ENCODE measurements at regions not wholly inside any gene's neighbourhood (a gene's known extent, or its start where the extent isn't known, plus 50 kb on each side); places are given as distances from the start of the nearest gene placed in this dataset.
A peak's percentile ranks its signal among the peaks of the same experiment; 100 is the strongest.

DNA sequence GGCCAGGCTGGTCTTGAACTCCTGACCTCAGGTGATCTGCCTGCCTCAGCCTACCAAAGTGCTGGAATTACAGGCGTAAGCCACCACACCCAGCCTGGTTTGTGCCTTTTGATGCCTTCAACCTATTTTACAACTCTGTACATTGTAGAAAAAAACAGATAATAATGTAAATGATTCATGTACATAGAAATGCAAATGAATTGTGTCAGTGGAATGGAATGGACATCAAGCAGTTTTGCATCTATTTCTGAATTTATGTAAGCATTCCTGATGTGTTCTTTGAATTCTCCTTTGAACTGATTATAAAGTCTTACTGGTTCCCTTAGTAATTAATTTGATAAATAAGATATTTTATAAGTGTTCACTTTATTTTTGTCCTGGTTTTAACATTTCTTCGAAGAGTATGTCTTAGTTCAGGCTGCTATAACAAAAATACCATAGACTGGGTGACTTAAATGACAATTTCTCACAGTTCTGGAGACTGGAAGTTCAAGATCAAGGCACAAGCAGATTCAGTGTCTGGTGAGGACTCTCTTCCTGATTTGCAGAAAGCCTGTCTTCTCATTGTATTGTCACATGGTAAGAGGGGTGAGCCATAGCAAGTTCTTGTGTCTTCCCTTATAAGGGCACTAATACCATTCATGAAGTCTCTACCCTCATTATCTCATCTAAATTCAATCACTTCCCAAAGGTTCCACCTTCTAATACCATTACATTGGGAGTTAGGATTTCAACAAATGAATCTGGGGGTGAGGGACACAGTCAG lies 162.2 kb upstream of the S100G start:
- Histone ChIP-seq H3K4me3 (no peak overlapping the region), H4K20me1 (no peaks in the 10 kb centered on the region), H3K36me3 (no peaks in the 10 kb centered on the region), H3K9ac (no peak overlapping the region), H3K4me2 (peak overlapping the region in 5 of 11 experiments; percentile 8 to 49 (median 31); a peak in 7 of 22 replicates), H3K9me3 (replicated peaks in 1 of 11) (peaks cover 0 to 8% (median 0%) of the 10 kb centered on the region in 11 experiments; a peak in 3 of 22 replicates), H3K4me1 (peaks cover 0 to 44% (median 6%) of the 10 kb centered on the region in 10 experiments; a peak in 10 of 20 replicates), H3K27me3 (peaks cover 44 to 99% (median 93%) of the 10 kb centered on the region in 11 experiments), H3K27ac (no peak overlapping the region)
- no peak for TF ChIP-seq Cebpa-rat (IDR thresholded peaks at IDR 0.05)

- Histone ChIP-seq H3K9me3 (replicated peaks in 1 of 11) (peaks cover 0 to 8% (median 0%) of the 10 kb centered on the region in 11 experiments; a peak in 3 of 22 replicates), H3K4me3 (no peak overlapping the region)
Observed at GRCh38 chrX:16488959-16489358, 161.0 kb upstream of the S100G start.

DNA sequence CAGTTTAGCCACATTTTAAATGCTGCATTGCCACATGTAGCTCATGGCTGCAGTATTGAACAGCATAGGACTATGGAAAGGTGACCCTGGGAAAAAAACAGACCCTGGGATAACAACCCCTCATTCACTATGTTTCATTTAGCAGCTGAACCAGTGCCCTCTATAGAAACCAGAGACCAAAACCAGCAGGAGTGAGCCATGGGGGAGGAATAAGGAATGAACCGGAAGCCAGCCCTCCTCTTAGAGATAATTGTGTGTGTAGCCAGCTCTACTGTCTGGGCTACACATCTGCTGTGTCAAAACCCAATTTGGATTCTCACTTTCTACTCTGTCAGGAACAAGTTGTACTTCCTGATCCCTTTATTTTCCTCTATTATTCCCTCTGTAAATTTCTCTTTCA lies 158.5 kb upstream of the S100G start:
- Histone ChIP-seq H3K27ac (no peak overlapping the region), H3K4me2 (no peak overlapping the region), H3K9me3 (replicated peaks in 1 of 11) (peaks cover 0 to 4% (median 0%) of the 10 kb centered on the region in 11 experiments; a peak in 2 of 22 replicates), H3K4me1 (peaks cover 0 to 16% (median 3%) of the 10 kb centered on the region in 10 experiments; a peak in 9 of 20 replicates), H3K36me3 (no peaks in the 10 kb centered on the region), H3K4me3 (no peak overlapping the region), H4K20me1 (no peaks in the 10 kb centered on the region), H3K27me3 (peaks cover 69 to 99% (median 95%) of the 10 kb centered on the region in 11 experiments), H3K9ac (no peak overlapping the region)
- no peak for TF ChIP-seq Cebpa-rat (IDR thresholded peaks at IDR 0.05)

More at GRCh38 chrX:16488959-16489358, 161.0 kb upstream of the S100G start:
- Histone ChIP-seq H3K9ac (no peak overlapping the region), H3K36me3 (no peaks in the 10 kb centered on the region), H3K27ac (no peak overlapping the region), H3K4me2 (no peak overlapping the region), H4K20me1 (no peaks in the 10 kb centered on the region), H3K4me1 (peaks cover 0 to 33% (median 4%) of the 10 kb centered on the region in 10 experiments; a peak in 10 of 20 replicates), H3K27me3 (peaks cover 44 to 99% (median 94%) of the 10 kb centered on the region in 11 experiments)
- no peak for TF ChIP-seq Cebpa-rat (IDR thresholded peaks at IDR 0.05)

DNA sequence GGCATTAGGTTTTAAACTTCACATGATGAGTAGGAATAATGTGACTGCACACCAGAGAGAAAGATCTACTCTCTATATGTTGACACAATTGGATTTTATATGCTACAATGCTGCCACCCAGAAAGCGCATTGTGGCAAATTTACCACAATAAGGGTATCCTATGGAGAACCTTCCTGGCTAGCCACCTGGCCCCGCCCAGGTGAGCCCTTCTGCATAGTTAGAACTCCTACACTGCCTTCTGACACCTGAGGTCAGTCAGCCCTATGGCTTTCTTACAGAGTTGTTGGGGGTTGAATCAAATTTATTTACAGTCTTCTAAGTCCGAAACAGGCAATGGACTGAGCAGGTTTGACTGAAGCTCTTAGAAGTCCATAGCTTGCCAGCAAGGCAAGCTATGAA lies 153.8 kb upstream of the S100G start:
- Histone ChIP-seq H3K4me1 (no peaks in the 10 kb centered on the region), H3K9ac (no peak overlapping the region), H4K20me1 (no peaks in the 10 kb centered on the region), H3K27ac (no peak overlapping the region), H3K27me3 (peaks cover 36 to 59% (median 56%) of the 10 kb centered on the region in 11 experiments), H3K9me3 (replicated peaks in 1 of 11) (peaks cover 0 to 4% (median 0%) of the 10 kb centered on the region in 11 experiments; a peak in 1 of 22 replicates), H3K4me2 (no peak overlapping the region), H3K36me3 (no peaks in the 10 kb centered on the region), H3K4me3 (no peak overlapping the region)
- no peak for TF ChIP-seq Cebpa-rat (IDR thresholded peaks at IDR 0.05)

GRCh38 chrX:16511796-16512776 lies 137.9 kb upstream of the S100G start:
- Histone ChIP-seq H3K9me3 (replicated peaks in 1 of 11) (peaks cover 0 to 12% (median 0%) of the 10 kb centered on the region in 11 experiments; a peak in 2 of 22 replicates), H3K4me1 (no peaks in the 10 kb centered on the region), H3K36me3 (no peaks in the 10 kb centered on the region), H3K27ac (no peak overlapping the region), H3K4me3 (no peak overlapping the region), H3K9ac (no peak overlapping the region), H4K20me1 (no peaks in the 10 kb centered on the region), H3K27me3 (peaks cover 80 to 98% (median 95%) of the 10 kb centered on the region in 11 experiments), H3K4me2 (no peak overlapping the region)
- TF ChIP-seq Cebpa-rat (IDR thresholded peaks at IDR 0.05): no peak

GRCh38 chrX:16516232-16516876 lies 133.6 kb upstream of the S100G start:
- Histone ChIP-seq H3K9me3 (replicated peaks in 1 of 11) (peaks cover 0 to 38% (median 2%) of the 10 kb centered on the region in 11 experiments; a peak in 4 of 22 replicates), H4K20me1 (no peaks in the 10 kb centered on the region), H3K4me3 (no peak overlapping the region), H3K27me3 (peaks cover 67 to 100% (median 97%) of the 10 kb centered on the region in 11 experiments), H3K4me2 (peak overlapping the region in 1 of 11 experiments; percentile 3; a peak in 1 of 22 replicates), H3K9ac (no peak overlapping the region), H3K36me3 (no peaks in the 10 kb centered on the region), H3K27ac (no peak overlapping the region), H3K4me1 (no peaks in the 10 kb centered on the region)
- no peak for TF ChIP-seq Cebpa-rat (IDR thresholded peaks at IDR 0.05)

DNA sequence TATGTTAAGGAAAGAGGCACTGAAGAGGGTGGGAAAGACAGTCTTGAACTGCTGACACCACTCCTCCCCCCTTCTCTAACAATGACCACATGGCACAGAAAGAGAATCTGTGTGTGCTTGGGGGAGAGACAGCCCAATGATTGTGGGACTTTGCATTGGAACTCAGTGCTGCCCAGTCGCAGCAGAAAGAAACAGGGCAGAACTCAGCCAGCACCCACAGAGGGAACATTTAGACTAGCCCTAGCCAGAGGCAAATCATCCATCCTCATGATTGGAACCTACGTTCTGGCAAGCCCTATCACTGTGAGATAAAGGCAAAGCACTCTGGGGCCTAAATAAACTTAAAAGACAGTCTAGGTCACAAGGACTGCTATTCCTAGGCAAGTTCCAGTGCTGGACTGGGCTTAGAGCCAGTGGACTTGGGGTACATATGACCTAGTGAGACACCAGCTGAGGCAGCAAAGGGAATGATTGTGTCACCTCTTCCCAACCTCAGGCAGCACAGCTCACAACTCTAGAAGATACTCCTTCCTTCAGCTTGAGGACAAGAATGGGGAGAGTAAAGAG lies 132.8 kb upstream of the S100G start:
- no peak overlapping the region for H3K27ac ChIP-seq
- no peak overlapping the region for H3K4me3 ChIP-seq
- peaks cover 0 to 38% (median 3%) of the 10 kb centered on the region in 11 experiments; a peak in 4 of 22 replicates for H3K9me3 ChIP-seq (replicated peaks in 1 of 11)
- H3K36me3 ChIP-seq: no peaks in the 10 kb centered on the region
- H3K27me3 ChIP-seq: peaks cover 65 to 100% (median 97%) of the 10 kb centered on the region in 11 experiments
- H4K20me1 ChIP-seq: no peaks in the 10 kb centered on the region
- H3K4me1 ChIP-seq: no peaks in the 10 kb centered on the region
- H3K9ac ChIP-seq: no peak overlapping the region
- H3K4me2 ChIP-seq: no peak overlapping the region
- no peak for TF ChIP-seq Cebpa-rat (IDR thresholded peaks at IDR 0.05)

- Histone ChIP-seq H4K20me1 (no peaks in the 10 kb centered on the region), H3K27ac (no peak overlapping the region), H3K4me1 (no peaks in the 10 kb centered on the region), H3K4me2 (no peak overlapping the region), H3K9me3 (replicated peaks in 1 of 11) (peaks cover 0 to 38% (median 3%) of the 10 kb centered on the region in 11 experiments; a peak in 4 of 22 replicates), H3K9ac (no peak overlapping the region), H3K4me3 (no peak overlapping the region), H3K27me3 (peaks cover 70 to 100% (median 97%) of the 10 kb centered on the region in 11 experiments), H3K36me3 (no peaks in the 10 kb centered on the region)
- no peak for TF ChIP-seq Cebpa-rat (IDR thresholded peaks at IDR 0.05)
Observed at GRCh38 chrX:16518131-16518530, 131.8 kb upstream of the S100G start.

Data from BLaER1 treated with 17β-estradiol and CSF1 and Interleukin-3, amounts not matched to agents 10 nM and 100 nM (cell line).